ENCODE measurements at regions not wholly inside any gene's neighbourhood (a gene's known extent, or its start where the extent isn't known, plus 50 kb on each side); places are given as distances from the start of the nearest gene placed in this dataset.

- H3K9me3 ChIP-seq, result no peaks in the 10 kb centered on the region
- H3K4me3 ChIP-seq (ENCODE audit: low read depth in 1 of 2, low read length in 1 of 2), result no peak overlapping the region
- H3K27me3 ChIP-seq, result no peaks in the 10 kb centered on the region
- TF ChIP-seq, protein P1, sequence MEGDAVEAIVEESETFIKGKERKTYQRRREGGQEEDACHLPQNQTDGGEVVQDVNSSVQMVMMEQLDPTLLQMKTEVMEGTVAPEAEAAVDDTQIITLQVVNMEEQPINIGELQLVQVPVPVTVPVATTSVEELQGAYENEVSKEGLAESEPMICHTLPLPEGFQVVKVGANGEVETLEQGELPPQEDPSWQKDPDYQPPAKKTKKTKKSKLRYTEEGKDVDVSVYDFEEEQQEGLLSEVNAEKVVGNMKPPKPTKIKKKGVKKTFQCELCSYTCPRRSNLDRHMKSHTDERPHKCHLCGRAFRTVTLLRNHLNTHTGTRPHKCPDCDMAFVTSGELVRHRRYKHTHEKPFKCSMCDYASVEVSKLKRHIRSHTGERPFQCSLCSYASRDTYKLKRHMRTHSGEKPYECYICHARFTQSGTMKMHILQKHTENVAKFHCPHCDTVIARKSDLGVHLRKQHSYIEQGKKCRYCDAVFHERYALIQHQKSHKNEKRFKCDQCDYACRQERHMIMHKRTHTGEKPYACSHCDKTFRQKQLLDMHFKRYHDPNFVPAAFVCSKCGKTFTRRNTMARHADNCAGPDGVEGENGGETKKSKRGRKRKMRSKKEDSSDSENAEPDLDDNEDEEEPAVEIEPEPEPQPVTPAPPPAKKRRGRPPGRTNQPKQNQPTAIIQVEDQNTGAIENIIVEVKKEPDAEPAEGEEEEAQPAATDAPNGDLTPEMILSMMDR (IDR thresholded peaks at IDR 0.05), result no peak
- no peaks in the 10 kb centered on the region for H3K4me1 ChIP-seq (ENCODE audit: control insufficient read depth in 1 of 2, insufficient read depth in 1 of 2, low read depth in 1 of 2, low read length in 1 of 2)
- no peak overlapping the region for H3K27ac ChIP-seq
- no peaks in the 10 kb centered on the region for H3K36me3 ChIP-seq
Observed at GRCh38 chr6:45803071-45803470, 212.6 kb downstream of the CLIC5 start.

GRCh38 chr6:45801471-45802289, 214.0 kb downstream of the CLIC5 start:
- H3K36me3 ChIP-seq, result no peaks in the 10 kb centered on the region
- H3K4me1 ChIP-seq (ENCODE audit: control insufficient read depth in 1 of 2, insufficient read depth in 1 of 2, low read depth in 1 of 2, low read length in 1 of 2), result no peaks in the 10 kb centered on the region
- H3K27me3 ChIP-seq, result no peaks in the 10 kb centered on the region
- no peak overlapping the region for H3K27ac ChIP-seq
- H3K4me3 ChIP-seq (ENCODE audit: low read depth in 1 of 2, low read length in 1 of 2), result no peak overlapping the region
- H3K9me3 ChIP-seq, result no peaks in the 10 kb centered on the region
- TF ChIP-seq, protein P1 (IDR thresholded peaks at IDR 0.05), result no peak

- Histone ChIP-seq H3K4me3 (ENCODE audit: low read depth in 1 of 2, low read length in 1 of 2) (no peak overlapping the region), H3K27me3 (no peaks in the 10 kb centered on the region), H3K36me3 (no peaks in the 10 kb centered on the region), H3K4me1 (ENCODE audit: control insufficient read depth in 1 of 2, insufficient read depth in 1 of 2, low read depth in 1 of 2, low read length in 1 of 2) (no peaks in the 10 kb centered on the region), H3K27ac (no peak overlapping the region), H3K9me3 (no peaks in the 10 kb centered on the region)
- TF ChIP-seq, protein P1 (IDR thresholded peaks at IDR 0.05), result no peak
Observed at GRCh38 chr6:45800911-45801310, 214.7 kb downstream of the CLIC5 start.

DNA sequence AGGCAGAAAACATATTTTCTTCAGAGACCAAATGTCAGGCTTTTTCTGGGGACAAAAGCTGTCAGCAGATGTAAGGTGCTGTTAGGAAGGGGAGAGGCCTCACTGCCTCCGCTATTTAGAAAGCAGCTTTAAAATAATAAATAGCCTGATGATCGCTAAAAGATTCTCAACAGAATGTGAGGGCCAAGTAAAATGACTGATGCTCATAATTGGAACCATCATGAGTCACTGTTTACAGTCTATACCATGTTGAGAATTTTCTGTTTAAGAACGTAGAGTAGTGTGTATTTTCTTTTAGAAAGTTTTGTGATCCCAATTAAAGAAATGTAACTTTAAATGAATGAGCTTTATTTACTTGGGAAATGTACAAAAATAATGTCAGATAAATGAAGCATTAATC, 220.0 kb downstream of the CLIC5 start:
- Histone ChIP-seq H3K27ac (no peak overlapping the region), H3K4me3 (ENCODE audit: low read depth in 1 of 2, low read length in 1 of 2) (no peak overlapping the region), H3K4me1 (ENCODE audit: control insufficient read depth in 1 of 2, insufficient read depth in 1 of 2, low read depth in 1 of 2, low read length in 1 of 2) (no peaks in the 10 kb centered on the region), H3K9me3 (no peaks in the 10 kb centered on the region), H3K36me3 (no peaks in the 10 kb centered on the region), H3K27me3 (no peaks in the 10 kb centered on the region)
- TF ChIP-seq, protein P1 (IDR thresholded peaks at IDR 0.05), result no peak

- H3K27me3 ChIP-seq, result no peaks in the 10 kb centered on the region
- H3K9me3 ChIP-seq, result no peaks in the 10 kb centered on the region
- H3K36me3 ChIP-seq, result no peaks in the 10 kb centered on the region
- no peak overlapping the region for H3K4me3 ChIP-seq (ENCODE audit: low read depth in 1 of 2, low read length in 1 of 2)
- H3K4me1 ChIP-seq (ENCODE audit: control insufficient read depth in 1 of 2, insufficient read depth in 1 of 2, low read depth in 1 of 2, low read length in 1 of 2), result no peaks in the 10 kb centered on the region
- TF ChIP-seq, protein P1 (IDR thresholded peaks at IDR 0.05), result no peak
- H3K27ac ChIP-seq, result no peak overlapping the region
Observed at GRCh38 chr6:45794465-45794864, 221.2 kb downstream of the CLIC5 start.
